GM23248 (cell line): ENCODE measurements at regions not wholly inside any gene's neighbourhood (a gene's known extent, or its start where the extent isn't known, plus 50 kb on each side); places are given as distances from the start of the nearest gene placed in this dataset.

Experiments used
- DNase-seq: peaks from one replicate; pipeline ENCODE4 v3.0.0-alpha.2; 2015
- H2AFZ ChIP-seq: fragments of 200-600 bp; sonication (generic); 2 replicates; pipeline ENCODE4 v1.6.1; 2016; ENCODE audit warnings: antibody characterized with exemption
- H3F3A ChIP-seq: fragments of 200-600 bp; sonication (generic); 2 replicates; pipeline ENCODE4 v1.6.1; 2016; ENCODE audit warnings: mild to moderate bottlenecking, antibody characterized with exemption, mixed run types; ENCODE audit not compliant: insufficient read depth
- H3K27ac ChIP-seq: fragments of 200-600 bp; sonication (generic); 2 replicates; pipeline ENCODE4 v1.5.1; 2016; ENCODE audit warnings: mild to moderate bottlenecking
- H3K27me3 ChIP-seq: fragments of 200-600 bp; sonication (generic); replicated peaks from 2 replicates; pipeline ENCODE4 v1.6.1; 2016; ENCODE audit warnings: mild to moderate bottlenecking; ENCODE audit not compliant: insufficient read depth
- H3K36me3 ChIP-seq: fragments of 200-600 bp; sonication (generic); 2 replicates; pipeline ENCODE4 v1.6.1; 2016; ENCODE audit warnings: low read depth, mild to moderate bottlenecking
- H3K4me1 ChIP-seq: fragments of 200-600 bp; sonication (generic); 2 replicates; pipeline ENCODE4 v1.6.1; 2016; ENCODE audit warnings: mild to moderate bottlenecking; ENCODE audit not compliant: insufficient read depth
- H3K4me2 ChIP-seq: fragments of 200-600 bp; sonication (generic); one replicate; pipeline ENCODE4 v1.6.1; 2016; ENCODE audit warnings: mild to moderate bottlenecking; ENCODE audit not compliant: unreplicated experiment
- H3K4me3 ChIP-seq: fragments of 200-600 bp; sonication (generic); 2 replicates; pipeline ENCODE4 v1.5.1; 2016; ENCODE audit warnings: mild to moderate bottlenecking
- H3K79me2 ChIP-seq: fragments of 200-600 bp; sonication (generic); 2 replicates; pipeline ENCODE4 v1.6.1; 2016; ENCODE audit warnings: mild to moderate bottlenecking; ENCODE audit not compliant: insufficient read depth
- H3K9ac ChIP-seq: fragments of 200-600 bp; sonication (generic); 2 replicates; pipeline ENCODE4 v1.6.1; 2016; ENCODE audit warnings: mild to moderate bottlenecking
- H3K9me2 ChIP-seq: fragments of 200-600 bp; sonication (generic); 2 replicates; pipeline ENCODE4 v1.6.1; 2016; ENCODE audit warnings: mixed run types, mild to moderate bottlenecking, moderate library complexity; ENCODE audit not compliant: insufficient read depth
- H3K9me3 ChIP-seq: fragments of 200-600 bp; sonication (generic); one replicate; pipeline ENCODE4 v1.6.1; 2017; ENCODE audit warnings: low read depth
- H4K20me1 ChIP-seq: fragments of 200-600 bp; sonication (generic); 2 replicates; pipeline ENCODE4 v1.6.0; 2016; ENCODE audit not compliant: insufficient read depth
- EZH2 ChIP-seq: fragments of 200-600 bp; sonication (generic); IDR thresholded peaks from 2 replicates; pipeline ENCODE4 v1.6.1; 2018; ENCODE audit warnings: antibody characterized with exemption, mild to moderate bottlenecking; ENCODE audit not compliant: insufficient read depth, poor library complexity, severe bottlenecking
- EZH2phosphoT487 ChIP-seq: fragments of 200-600 bp; sonication (generic); IDR thresholded peaks from 2 replicates; pipeline ENCODE4 v1.6.1; 2018; ENCODE audit warnings: antibody characterized with exemption, moderate library complexity, mild to moderate bottlenecking, low read depth; ENCODE audit not compliant: insufficient read depth
- WGBS, 2 experiments: methylation state at CpG; one replicate each; pipeline ENCODE4 v1.1.6; 2015 to 2017; ENCODE audit warnings: low lambda C conversion rate in 2 of 2, low coverage in 1 of 2; ENCODE audit errors: missing lambda C conversion rate in 2 of 2; 5-methylcytosine and 5-hydroxymethylcytosine counted together
- in situ Hi-C: fragments of 300-500 bp; cut with MboI; formaldehyde crosslinking; loops from 2 replicates; pipeline ENCODE4 v1.15.0; 2020

DNA sequence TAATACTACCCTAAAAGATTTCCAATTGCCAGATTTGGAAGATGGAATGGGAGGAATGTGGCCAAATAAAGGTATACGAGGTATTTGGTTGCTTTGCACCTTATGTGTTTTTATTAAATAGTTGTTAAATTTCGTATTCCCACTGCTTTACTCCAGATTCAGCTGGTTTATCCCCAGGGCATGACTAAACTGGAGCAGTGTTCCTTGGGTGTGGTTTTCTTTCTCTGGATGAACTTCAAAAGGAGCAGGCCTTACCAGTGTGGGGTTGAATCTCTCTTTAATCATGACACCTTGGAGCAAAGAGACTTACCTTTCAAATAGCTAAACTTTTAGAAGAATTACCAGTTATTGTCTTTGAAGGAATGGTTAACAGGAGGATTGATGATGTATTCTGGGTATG, 121.7 kb upstream of the BNC2 start:
- Histone ChIP-seq H3K36me3 (no peaks in the 10 kb centered on the region), H3K27ac (peak overlapping the region; percentile 53), H3K9me3 (peaks cover 5% of the 10 kb centered on the region), H3K4me2 (peak overlapping the region; percentile 8), H4K20me1 (no peaks in the 10 kb centered on the region), H3K27me3 (no peaks in the 10 kb centered on the region), H3K4me3 (no peak overlapping the region), H3K9me2 (no peaks in the 10 kb centered on the region), H3K4me1 (peaks cover 19% of the 10 kb centered on the region), H3K79me2 (no peaks in the 10 kb centered on the region), H3F3A (peaks cover 20% of the 10 kb centered on the region), H2AFZ (peak overlapping the region; percentile 60), H3K9ac (peak overlapping the region; percentile 15)
- in situ Hi-C loops, result no loop called here
- WGBS, 2 experiments, result 15 to 26% methylated on average over 2 of the region's 2 CpGs
- TF ChIP-seq EZH2 (no peak), EZH2phosphoT487 (no peak)
- peak; percentile 66 for DNase-seq

DNA sequence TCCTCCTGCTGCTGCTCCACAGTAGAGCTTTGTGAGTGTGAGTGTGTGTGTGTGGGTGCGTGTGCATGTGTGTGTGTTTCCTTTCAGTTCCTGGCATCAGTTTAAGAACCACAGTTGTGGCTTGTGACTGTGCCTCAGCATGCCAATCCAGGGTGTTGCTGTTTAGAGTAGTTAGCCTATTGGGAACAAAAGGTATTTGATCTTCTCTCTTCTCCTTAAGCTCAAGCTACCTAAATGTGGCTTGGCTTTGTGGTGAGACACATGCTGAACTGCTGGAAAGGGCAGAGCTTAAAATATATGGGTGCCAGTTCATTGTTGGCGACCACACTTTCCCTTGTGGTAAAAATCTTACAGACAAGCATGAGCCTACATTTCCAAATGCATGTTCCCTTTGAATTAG, 116.6 kb upstream of the BNC2 start:
- Histone ChIP-seq H3K9ac (peak overlapping the region; percentile 71), H3F3A (peaks cover 29% of the 10 kb centered on the region), H4K20me1 (no peaks in the 10 kb centered on the region), H3K36me3 (no peaks in the 10 kb centered on the region), H3K27me3 (no peaks in the 10 kb centered on the region), H3K4me1 (peaks cover 32% of the 10 kb centered on the region), H3K9me3 (no peaks in the 10 kb centered on the region), H3K9me2 (no peaks in the 10 kb centered on the region), H3K79me2 (no peaks in the 10 kb centered on the region), H3K4me3 (no peak overlapping the region), H3K27ac (peak overlapping the region; percentile 92), H2AFZ (peak overlapping the region; percentile 75), H3K4me2 (peak overlapping the region; percentile 72)
- TF ChIP-seq EZH2phosphoT487, result no peak
- no peak for TF ChIP-seq EZH2
- WGBS, 2 experiments, result 50 to 54% methylated on average over 2 of the region's 2 CpGs
- in situ Hi-C loops, result no loop called here
- DNase-seq, result peak; percentile 76

DNA sequence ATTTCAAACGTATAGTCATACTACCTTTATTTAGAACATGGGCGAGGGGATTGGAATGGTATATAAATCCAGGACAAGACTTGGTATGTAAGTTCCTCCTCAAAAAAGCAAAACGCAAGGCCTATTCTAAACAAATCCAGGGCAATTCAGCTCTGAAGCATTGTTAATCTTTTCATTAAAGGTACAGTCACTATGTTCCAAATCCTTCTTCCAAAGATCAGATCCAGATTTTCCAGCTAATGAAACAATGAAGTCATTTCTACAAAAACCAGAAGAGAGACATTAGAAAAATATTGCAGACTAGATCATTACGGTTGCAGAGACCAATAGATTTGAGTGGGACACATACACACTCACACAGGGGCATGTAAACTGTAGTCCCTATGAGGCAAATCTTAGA, 116.1 kb upstream of the BNC2 start:
- Histone ChIP-seq H3F3A (peaks cover 25% of the 10 kb centered on the region), H3K79me2 (no peaks in the 10 kb centered on the region), H3K27ac (peak overlapping the region; percentile 92), H3K4me3 (peak overlapping the region; percentile 10; the same call in 1 of the 2 replicates), H4K20me1 (no peaks in the 10 kb centered on the region), H3K4me1 (peaks cover 27% of the 10 kb centered on the region), H3K9me2 (no peaks in the 10 kb centered on the region), H2AFZ (peak overlapping the region; percentile 75), H3K9ac (peak overlapping the region; percentile 71), H3K9me3 (no peaks in the 10 kb centered on the region), H3K27me3 (no peaks in the 10 kb centered on the region), H3K36me3 (no peaks in the 10 kb centered on the region), H3K4me2 (peak overlapping the region; percentile 72)
- 8 to 21% methylated on average over 4 of the region's 4 CpGs for WGBS, 2 experiments
- in situ Hi-C loops, result no loop called here
- TF ChIP-seq EZH2phosphoT487 (no peak), EZH2 (no peak)
- peak; percentile 59 for DNase-seq

DNA sequence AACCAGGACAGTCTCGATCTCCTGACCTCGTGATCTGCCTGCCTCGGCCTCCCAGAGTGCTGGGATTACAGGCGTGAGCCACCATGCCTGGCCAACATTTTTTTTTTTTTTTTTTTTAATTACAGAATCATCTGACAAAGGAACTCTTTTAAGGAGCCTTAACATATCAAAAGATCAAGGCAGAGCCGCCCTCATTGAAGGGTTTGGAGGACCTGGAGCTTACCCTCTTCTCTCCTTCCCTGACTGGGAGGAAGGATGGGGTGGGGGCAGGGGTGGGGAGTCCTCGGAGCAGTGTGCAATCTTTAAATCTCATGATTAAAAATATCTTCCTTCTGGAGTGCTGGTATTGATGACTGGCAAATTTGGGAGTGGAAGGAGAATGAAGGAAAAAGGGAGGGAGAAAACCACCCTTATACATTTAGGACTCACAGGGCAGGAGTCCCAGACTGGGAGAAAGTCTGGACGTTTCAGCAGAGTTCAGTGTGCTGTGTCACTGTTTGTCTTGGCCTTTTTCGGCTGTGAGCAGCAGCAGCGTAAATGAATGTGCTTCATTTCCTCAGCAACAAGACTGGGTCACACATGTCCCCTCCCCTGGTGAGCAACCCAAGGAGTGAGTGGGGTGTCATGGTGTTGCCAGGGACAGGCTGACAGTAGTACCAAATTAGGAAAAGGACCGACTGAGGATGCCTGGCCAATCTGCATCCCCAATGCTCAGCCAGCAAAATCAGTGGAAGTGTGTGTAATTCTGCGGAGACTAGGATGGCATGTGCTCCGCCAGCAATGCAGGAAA, 115.3 kb upstream of the BNC2 start:
- Histone ChIP-seq H3K9me3 (no peaks in the 10 kb centered on the region), H3K36me3 (no peaks in the 10 kb centered on the region), H3F3A (peaks cover 25% of the 10 kb centered on the region), H4K20me1 (no peaks in the 10 kb centered on the region), H3K4me2 (peak overlapping the region; percentile 72), H3K4me1 (peaks cover 26% of the 10 kb centered on the region), H3K9ac (peak overlapping the region; percentile 71), H3K27me3 (no peaks in the 10 kb centered on the region), H3K4me3 (peak overlapping the region; percentile 10), H3K27ac (peak overlapping the region; percentile 92), H2AFZ (peak overlapping the region; percentile 75), H3K79me2 (no peaks in the 10 kb centered on the region), H3K9me2 (no peaks in the 10 kb centered on the region)
- in situ Hi-C loops, result no loop called here
- 38 to 40% methylated on average over 12 of the region's 12 CpGs for WGBS, 2 experiments
- TF ChIP-seq EZH2phosphoT487, result no peak
- DNase-seq, result peak; percentile 90
